H1 (cell line): ENCODE measurements at regions not wholly inside any gene's neighbourhood (a gene's known extent, or its start where the extent isn't known, plus 50 kb on each side); places are given as distances from the start of the nearest gene placed in this dataset.

ENCODE experiments used
- CREB1 ChIP-seq: IDR thresholded peaks from 2 replicates; pipeline ENCODE4 v1.6.1; 2012; ENCODE audit warnings: inconsistent platforms
- EP300 ChIP-seq, 2 experiments: IDR thresholded peaks; 1 replicate in 1 of 2; 2 replicates in 1 of 2; pipeline ENCODE4 v1.6.1; 2011 to 2012; ENCODE audit warnings: low read depth in 2 of 2, low read length in 2 of 2, mild to moderate bottlenecking in 2 of 2, borderline replicate concordance in 1 of 2, inconsistent platforms in 1 of 2, moderate library complexity in 1 of 2
- JUND ChIP-seq: IDR thresholded peaks from 2 replicates; pipeline ENCODE4 v1.6.1; 2011; ENCODE audit warnings: mild to moderate bottlenecking, improper control_type of control experiment, low read length
- RXRA ChIP-seq: IDR thresholded peaks from 2 replicates; pipeline ENCODE4 v1.6.1; 2011; ENCODE audit warnings: low read depth, mild to moderate bottlenecking, low read length, moderate library complexity; ENCODE audit not compliant: insufficient read depth

DNA sequence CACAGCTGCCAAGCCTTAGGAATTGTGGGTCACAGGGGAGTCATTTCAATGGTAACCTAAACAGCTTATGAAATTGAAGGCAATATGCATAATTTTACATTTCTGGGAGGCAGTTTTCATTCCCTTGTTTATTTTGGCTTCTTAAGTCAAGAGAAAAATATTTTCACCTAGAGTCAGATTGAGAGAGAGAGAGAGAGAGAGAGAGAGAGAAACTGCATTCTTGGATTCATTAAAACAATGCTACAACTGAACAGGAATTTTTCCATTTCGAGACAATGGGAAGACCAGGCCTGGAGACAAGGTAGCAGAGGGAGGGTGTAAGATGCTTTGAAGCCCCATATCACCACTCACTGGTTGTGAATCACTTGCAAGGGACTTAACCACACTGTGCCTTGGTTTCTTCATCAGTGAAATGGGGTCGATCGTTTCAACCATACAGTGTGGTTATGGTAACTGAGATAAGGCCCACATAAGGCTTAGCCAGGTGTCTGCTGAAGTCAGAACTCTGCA is 224.7 kb upstream of the IRX3 start (continued):
- TF ChIP-seq EP300 (IDR thresholded peaks at IDR 0.05; ENCODE audit: borderline replicate concordance in 1 of 2, low read depth in 2 of 2, low read length in 2 of 2) (no peak), RXRA (no peak), CREB1 (no peak), JUND (no peak)
